Liver (tissue), 7 donors: ENCODE measurements at regions not wholly inside any gene's neighbourhood (a gene's known extent, or its start where the extent isn't known, plus 50 kb on each side); places are given as distances from the start of the nearest gene placed in this dataset.

ENCODE experiments used
- DNase-seq: peaks from one replicate; pipeline ENCODE4 v3.0.0-alpha.2; 2017; ENCODE audit warnings: low spot score
- H3K27ac ChIP-seq, 2 donors: one replicate each; pipeline ENCODE4 v1.7.0; 2013; ENCODE audit warnings: inconsistent platforms in 2 of 2, low read length in 2 of 2, control low read depth in 1 of 2, low read depth in 1 of 2, mild to moderate bottlenecking in 1 of 2
- H3K27me3 ChIP-seq, 4 donors: one replicate each; pipeline versions ENCODE4 v1.6.1 to v1.7.0; 2013; ENCODE audit warnings: low read length in 3 of 4, inconsistent platforms in 1 of 4, mild to moderate bottlenecking in 1 of 4, moderate library complexity in 1 of 4; ENCODE audit not compliant: control insufficient read depth in 4 of 4, insufficient read depth in 4 of 4
- H3K36me3 ChIP-seq, 4 donors: one replicate each; pipeline versions ENCODE4 v1.6.1 to v1.7.0; 2013; ENCODE audit warnings: low read length in 3 of 4, mild to moderate bottlenecking in 3 of 4, low read depth in 1 of 4, moderate library complexity in 1 of 4; ENCODE audit not compliant: control insufficient read depth in 4 of 4, insufficient read depth in 3 of 4
- H3K4me1 ChIP-seq, 4 donors: one replicate each; pipeline versions ENCODE4 v1.6.1 to v1.7.0; 2013; ENCODE audit warnings: low read length in 3 of 4, mild to moderate bottlenecking in 3 of 4, moderate library complexity in 1 of 4; ENCODE audit not compliant: control insufficient read depth in 4 of 4, insufficient read depth in 4 of 4
- H3K4me3 ChIP-seq, 3 donors: one replicate each; pipeline versions ENCODE4 v1.6.1 to v1.7.0; 2013; ENCODE audit warnings: low read length in 3 of 3, control low read depth in 1 of 3, low read depth in 1 of 3, mild to moderate bottlenecking in 1 of 3
- H3K9ac ChIP-seq, 2 donors: one replicate each; pipeline ENCODE4 v1.7.0; 2013; ENCODE audit warnings: low read length in 2 of 2, mild to moderate bottlenecking in 2 of 2, moderate library complexity in 2 of 2, control low read depth in 1 of 2, low read depth in 1 of 2
- H3K9me3 ChIP-seq, 4 donors: one replicate each; pipeline versions ENCODE4 v1.6.1 to v1.7.0; 2013; ENCODE audit warnings: low read length in 3 of 4; ENCODE audit not compliant: control insufficient read depth in 4 of 4
- EGR1 ChIP-seq, 2 donors: IDR thresholded peaks; 2 replicates each; pipeline ENCODE4 v1.6.1; 2016 to 2018; ENCODE audit warnings: antibody characterized with exemption in 2 of 2, low read depth in 2 of 2
- FOXA1 ChIP-seq: IDR thresholded peaks from 2 replicates; pipeline ENCODE4 v1.6.1; 2016; ENCODE audit warnings: antibody characterized with exemption
- FOXA2 ChIP-seq: IDR thresholded peaks from 2 replicates; pipeline ENCODE4 v1.6.1; 2016; ENCODE audit warnings: antibody characterized with exemption
- GABPA ChIP-seq, 2 donors: IDR thresholded peaks in 1 of 2; conservative IDR thresholded peaks in 1 of 2; 2 replicates each; pipeline ENCODE4 v1.6.1; 2016; ENCODE audit warnings: antibody characterized with exemption in 2 of 2, mild to moderate bottlenecking in 1 of 2, moderate library complexity in 1 of 2
- HNF4A ChIP-seq, 2 donors: conservative IDR thresholded peaks; 2 replicates each; pipeline ENCODE4 v1.6.1; 2016; ENCODE audit warnings: antibody characterized with exemption in 2 of 2, mild to moderate bottlenecking in 2 of 2
- HNF4G ChIP-seq: IDR thresholded peaks from 2 replicates; pipeline ENCODE4 v1.6.1; 2016; ENCODE audit warnings: antibody characterized with exemption
- JUND ChIP-seq, 2 donors: IDR thresholded peaks; 2 replicates each; pipeline ENCODE4 v1.6.1; 2016; ENCODE audit warnings: antibody characterized with exemption in 2 of 2
- NR2F2 ChIP-seq: IDR thresholded peaks from 2 replicates; pipeline ENCODE4 v1.6.1; 2016; ENCODE audit warnings: antibody characterized with exemption
- RAD21 ChIP-seq, 2 donors: IDR thresholded peaks; 2 replicates each; pipeline ENCODE4 v1.6.1; 2016; ENCODE audit warnings: antibody characterized with exemption in 2 of 2, mild to moderate bottlenecking in 2 of 2
- RXRA ChIP-seq, 2 donors: IDR thresholded peaks; 2 replicates each; pipeline ENCODE4 v1.6.1; 2017 to 2018; ENCODE audit warnings: antibody characterized with exemption in 2 of 2, mild to moderate bottlenecking in 1 of 2
- SP1 ChIP-seq: IDR thresholded peaks from 2 replicates; pipeline ENCODE4 v1.6.1; 2018; ENCODE audit warnings: antibody characterized with exemption, mild to moderate bottlenecking
- TAF1 ChIP-seq: conservative IDR thresholded peaks from 2 replicates; pipeline ENCODE4 v1.6.1; 2016; ENCODE audit warnings: antibody characterized with exemption, mild to moderate bottlenecking
- YY1 ChIP-seq: IDR thresholded peaks from 2 replicates; pipeline ENCODE4 v1.6.1; 2016; ENCODE audit warnings: antibody characterized with exemption, mild to moderate bottlenecking
- WGBS: extraction: QIAGEN DNeasy Blood & Tissue Kit; methylation state at CpG from one replicate; pipeline ENCODE4 v1.1.7; 2013; 5-methylcytosine and 5-hydroxymethylcytosine counted together
- TF ChIP-seq, protein P1 (sequence below): IDR thresholded peaks from 2 replicates; pipeline ENCODE4 v1.6.1; 2016; ENCODE audit warnings: antibody characterized with exemption, mild to moderate bottlenecking
- TF ChIP-seq, protein P2 (sequence below): IDR thresholded peaks from 2 replicates; pipeline ENCODE4 v1.6.1; 2016; ENCODE audit warnings: antibody characterized with exemption
- TF ChIP-seq, protein P3 (sequence below): IDR thresholded peaks from 2 replicates; pipeline ENCODE4 v1.6.1; 2016; ENCODE audit warnings: antibody characterized with exemption
- TF ChIP-seq, protein P4 (sequence below): IDR thresholded peaks from 2 replicates; pipeline ENCODE4 v1.6.1; 2016; ENCODE audit warnings: antibody characterized with exemption
- donor health status: healthy.
- donor health status: healthy.
- donor health status: healthy.
- donor health status: healthy.

- Histone ChIP-seq H3K9me3 (no peaks in the 10 kb centered on the region), H3K27ac (no peak overlapping the region), H3K9ac (no peak overlapping the region), H3K4me1 (peaks cover 0 to 13% (median 0%) of the 10 kb centered on the region in 4 donors), H3K36me3 (no peaks in the 10 kb centered on the region), H3K27me3 (no peaks in the 10 kb centered on the region), H3K4me3 (no peak overlapping the region)
- TF ChIP-seq EGR1 (IDR thresholded peaks at IDR 0.05; ENCODE audit: low read depth in 2 of 2) (no peak), TAF1 (no peak), RXRA (IDR thresholded peaks at IDR 0.05) (no peak), SP1 (no peak), GABPA (IDR thresholded peaks at IDR 0.05 in 1 of 2, conservative IDR thresholded peaks at IDR 0.05 in 1 of 2) (no peak), HNF4G (no peak), RAD21 (IDR thresholded peaks at IDR 0.05) (no peak), NR2F2 (no peak), YY1 (no peak)
- TF ChIP-seq, protein P1, sequence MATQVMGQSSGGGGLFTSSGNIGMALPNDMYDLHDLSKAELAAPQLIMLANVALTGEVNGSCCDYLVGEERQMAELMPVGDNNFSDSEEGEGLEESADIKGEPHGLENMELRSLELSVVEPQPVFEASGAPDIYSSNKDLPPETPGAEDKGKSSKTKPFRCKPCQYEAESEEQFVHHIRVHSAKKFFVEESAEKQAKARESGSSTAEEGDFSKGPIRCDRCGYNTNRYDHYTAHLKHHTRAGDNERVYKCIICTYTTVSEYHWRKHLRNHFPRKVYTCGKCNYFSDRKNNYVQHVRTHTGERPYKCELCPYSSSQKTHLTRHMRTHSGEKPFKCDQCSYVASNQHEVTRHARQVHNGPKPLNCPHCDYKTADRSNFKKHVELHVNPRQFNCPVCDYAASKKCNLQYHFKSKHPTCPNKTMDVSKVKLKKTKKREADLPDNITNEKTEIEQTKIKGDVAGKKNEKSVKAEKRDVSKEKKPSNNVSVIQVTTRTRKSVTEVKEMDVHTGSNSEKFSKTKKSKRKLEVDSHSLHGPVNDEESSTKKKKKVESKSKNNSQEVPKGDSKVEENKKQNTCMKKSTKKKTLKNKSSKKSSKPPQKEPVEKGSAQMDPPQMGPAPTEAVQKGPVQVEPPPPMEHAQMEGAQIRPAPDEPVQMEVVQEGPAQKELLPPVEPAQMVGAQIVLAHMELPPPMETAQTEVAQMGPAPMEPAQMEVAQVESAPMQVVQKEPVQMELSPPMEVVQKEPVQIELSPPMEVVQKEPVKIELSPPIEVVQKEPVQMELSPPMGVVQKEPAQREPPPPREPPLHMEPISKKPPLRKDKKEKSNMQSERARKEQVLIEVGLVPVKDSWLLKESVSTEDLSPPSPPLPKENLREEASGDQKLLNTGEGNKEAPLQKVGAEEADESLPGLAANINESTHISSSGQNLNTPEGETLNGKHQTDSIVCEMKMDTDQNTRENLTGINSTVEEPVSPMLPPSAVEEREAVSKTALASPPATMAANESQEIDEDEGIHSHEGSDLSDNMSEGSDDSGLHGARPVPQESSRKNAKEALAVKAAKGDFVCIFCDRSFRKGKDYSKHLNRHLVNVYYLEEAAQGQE, result no peak
- TF ChIP-seq, protein P2, sequence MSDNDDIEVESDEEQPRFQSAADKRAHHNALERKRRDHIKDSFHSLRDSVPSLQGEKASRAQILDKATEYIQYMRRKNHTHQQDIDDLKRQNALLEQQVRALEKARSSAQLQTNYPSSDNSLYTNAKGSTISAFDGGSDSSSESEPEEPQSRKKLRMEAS, result no peak
- TF ChIP-seq, protein P3, sequence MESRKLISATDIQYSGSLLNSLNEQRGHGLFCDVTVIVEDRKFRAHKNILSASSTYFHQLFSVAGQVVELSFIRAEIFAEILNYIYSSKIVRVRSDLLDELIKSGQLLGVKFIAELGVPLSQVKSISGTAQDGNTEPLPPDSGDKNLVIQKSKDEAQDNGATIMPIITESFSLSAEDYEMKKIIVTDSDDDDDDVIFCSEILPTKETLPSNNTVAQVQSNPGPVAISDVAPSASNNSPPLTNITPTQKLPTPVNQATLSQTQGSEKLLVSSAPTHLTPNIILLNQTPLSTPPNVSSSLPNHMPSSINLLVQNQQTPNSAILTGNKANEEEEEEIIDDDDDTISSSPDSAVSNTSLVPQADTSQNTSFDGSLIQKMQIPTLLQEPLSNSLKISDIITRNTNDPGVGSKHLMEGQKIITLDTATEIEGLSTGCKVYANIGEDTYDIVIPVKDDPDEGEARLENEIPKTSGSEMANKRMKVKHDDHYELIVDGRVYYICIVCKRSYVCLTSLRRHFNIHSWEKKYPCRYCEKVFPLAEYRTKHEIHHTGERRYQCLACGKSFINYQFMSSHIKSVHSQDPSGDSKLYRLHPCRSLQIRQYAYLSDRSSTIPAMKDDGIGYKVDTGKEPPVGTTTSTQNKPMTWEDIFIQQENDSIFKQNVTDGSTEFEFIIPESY, result no peak
- DNase-seq, result no peak
- 80% methylated on average over 4 of the region's 4 CpGs for WGBS
Observed at GRCh38 chr16:62832214-62832613, 796.0 kb upstream of the CDH8 start.

DNA sequence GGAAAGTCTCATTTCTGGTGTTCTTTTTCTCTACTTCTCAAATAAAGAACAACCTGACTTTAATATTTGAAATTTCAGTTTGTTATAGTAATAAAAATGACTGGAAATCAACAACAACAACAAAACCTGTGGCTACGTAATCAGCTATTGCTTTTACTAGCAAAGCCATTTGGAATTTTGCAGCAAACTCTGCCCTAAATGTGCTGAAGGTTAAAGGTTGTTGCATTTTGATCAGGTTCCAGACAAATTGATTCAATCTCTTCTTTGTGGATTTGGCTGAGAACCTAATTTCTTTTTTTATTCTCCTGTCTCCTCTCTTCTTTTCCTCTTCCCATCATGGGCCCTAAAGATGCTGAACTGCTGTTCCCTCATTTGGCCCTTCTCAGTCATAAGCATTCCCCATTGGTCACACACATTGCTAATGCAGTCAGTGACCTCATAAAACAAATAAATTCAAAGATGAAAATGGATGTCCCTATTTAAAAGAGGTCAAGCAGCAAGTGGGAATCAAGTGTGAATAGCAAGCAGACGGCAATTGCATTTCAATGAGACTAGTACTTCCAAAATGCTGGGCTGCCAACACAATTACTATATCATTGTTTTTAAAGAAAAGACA, 795.1 kb upstream of the CDH8 start:
- Histone ChIP-seq H3K36me3 (no peaks in the 10 kb centered on the region), H3K9ac (no peak overlapping the region), H3K27me3 (no peaks in the 10 kb centered on the region), H3K4me1 (peaks cover 0 to 13% (median 0%) of the 10 kb centered on the region in 4 donors), H3K4me3 (no peak overlapping the region), H3K27ac (no peak overlapping the region), H3K9me3 (no peaks in the 10 kb centered on the region)
- peak in 1 of 2 donors; percentile 40 for TF ChIP-seq RXRA (IDR thresholded peaks at IDR 0.05)
- TF ChIP-seq HNF4A (conservative IDR thresholded peaks at IDR 0.05), result peak; percentile 51 to 71
- no peak for TF ChIP-seq NR2F2
- WGBS, result 56% methylated on average over 2 of the region's 2 CpGs
- no peak for DNase-seq

DNA sequence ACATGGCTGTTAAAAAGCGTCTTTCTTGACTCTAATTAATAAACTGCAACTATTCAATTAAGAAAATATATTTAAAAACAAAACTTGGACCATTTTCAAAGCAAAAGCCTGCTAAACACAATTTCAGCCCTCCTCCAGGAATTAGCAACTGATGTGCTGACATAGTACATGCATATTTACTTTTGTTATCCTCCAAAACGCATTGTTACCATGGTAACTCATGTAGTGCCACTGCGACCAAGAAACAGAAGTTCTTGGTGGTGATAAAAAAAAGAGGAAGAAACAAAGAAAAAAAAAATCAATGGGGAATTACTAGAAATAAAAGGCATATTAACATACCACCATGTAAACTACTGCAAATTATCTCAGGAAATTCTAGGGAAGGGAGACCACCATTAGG, 793.4 kb upstream of the CDH8 start:
- no peaks in the 10 kb centered on the region for H3K27me3 ChIP-seq
- no peak overlapping the region for H3K27ac ChIP-seq
- no peaks in the 10 kb centered on the region for H3K36me3 ChIP-seq
- H3K4me1 ChIP-seq, result peaks cover 0 to 13% (median 0%) of the 10 kb centered on the region in 4 donors
- WGBS, result 39% methylated on average over 3 of the region's 3 CpGs
- H3K9me3 ChIP-seq, result no peaks in the 10 kb centered on the region
- no peak for DNase-seq
- no peak overlapping the region for H3K9ac ChIP-seq
- no peak for TF ChIP-seq FOXA1
- TF ChIP-seq SP1, result no peak
- TF ChIP-seq GABPA (IDR thresholded peaks at IDR 0.05 in 1 of 2, conservative IDR thresholded peaks at IDR 0.05 in 1 of 2), result no peak
- TF ChIP-seq, protein P1, result no peak
- TF ChIP-seq, protein P4, sequence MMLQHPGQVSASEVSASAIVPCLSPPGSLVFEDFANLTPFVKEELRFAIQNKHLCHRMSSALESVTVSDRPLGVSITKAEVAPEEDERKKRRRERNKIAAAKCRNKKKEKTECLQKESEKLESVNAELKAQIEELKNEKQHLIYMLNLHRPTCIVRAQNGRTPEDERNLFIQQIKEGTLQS, result no peak
- no peak for TF ChIP-seq TAF1
- TF ChIP-seq JUND (IDR thresholded peaks at IDR 0.05), result no peak
- TF ChIP-seq FOXA2, result no peak
- TF ChIP-seq HNF4A (conservative IDR thresholded peaks at IDR 0.05), result no peak
- no peak overlapping the region for H3K4me3 ChIP-seq
